H1 (cell line): ENCODE measurements at regions not wholly inside any gene's neighbourhood (a gene's known extent, or its start where the extent isn't known, plus 50 kb on each side); places are given as distances from the start of the nearest gene placed in this dataset.

Experiments used
- CTCF ChIP-seq, 3 experiments: IDR thresholded peaks; 1 replicate in 2 of 3; 2 replicates in 1 of 3; pipeline versions ENCODE4 v1.5.1 to v1.6.1; 2011; ENCODE audit warnings: low read length in 3 of 3, mild to moderate bottlenecking in 3 of 3, inconsistent platforms in 2 of 3, low read depth in 1 of 3, moderate library complexity in 1 of 3; ENCODE audit not compliant: insufficient read depth in 1 of 3; ENCODE audit errors: control extremely low read depth in 1 of 3
- POLR2A ChIP-seq, 2 experiments: IDR thresholded peaks; 1 replicate in 1 of 2; 2 replicates in 1 of 2; pipeline ENCODE4 v1.6.1; 2011; ENCODE audit warnings: low read depth in 2 of 2, low read length in 2 of 2, mild to moderate bottlenecking in 2 of 2; ENCODE audit errors: control extremely low read depth in 1 of 2
- POLR2AphosphoS5 ChIP-seq: IDR thresholded peaks from 2 replicates; pipeline ENCODE4 v1.6.1; 2011; ENCODE audit warnings: low read depth, low read length
- RAD21 ChIP-seq, 2 experiments: IDR thresholded peaks in 1 of 2; conservative IDR thresholded peaks in 1 of 2; 2 replicates each; pipeline ENCODE4 v1.6.1; 2011; ENCODE audit warnings: low read depth in 2 of 2, low read length in 2 of 2, improper control_type of control experiment in 1 of 2, inconsistent platforms in 1 of 2, mild to moderate bottlenecking in 1 of 2, moderate library complexity in 1 of 2

GRCh38 chr6:28777147-28777461 lies 146.7 kb downstream of the TRIM27 start:
- TF ChIP-seq POLR2A (IDR thresholded peaks at IDR 0.05; ENCODE audit: control extremely low read depth in 1 of 2, low read depth in 2 of 2, low read length in 2 of 2), result no peak
- no peak for TF ChIP-seq RAD21 (IDR thresholded peaks at IDR 0.05 in 1 of 2, conservative IDR thresholded peaks at IDR 0.05 in 1 of 2; ENCODE audit: low read depth in 2 of 2, low read length in 2 of 2)
- TF ChIP-seq POLR2AphosphoS5, result no peak
- no peak for TF ChIP-seq CTCF (IDR thresholded peaks at IDR 0.05; ENCODE audit: control extremely low read depth in 1 of 3, insufficient read depth in 1 of 3, low read depth in 1 of 3, low read length in 3 of 3)
